K562 (cell line): ENCODE measurements at regions not wholly inside any gene's neighbourhood (a gene's known extent, or its start where the extent isn't known, plus 50 kb on each side); places are given as distances from the start of the nearest gene placed in this dataset.

Experiments used
- ATAC-seq: fragments of 200-7000 bp; cut with Tn5 transposase; 3 replicates; pipeline ENCODE4 v1.9.1; 2020; ENCODE audit warnings: moderate library complexity
- BruUV-seq: library from RNA; stranded (reverse); fragments of 400-500 nt; replicated peaks from 2 replicates; lab custom pipeline; 2021; lab: Mats Ljungman, UMichigan
- CTCF ChIA-PET: fragments of 300-600 bp; formaldehyde crosslinking; extraction: SDS; loops from one replicate; lab custom pipeline; 2021; ENCODE audit warnings: low intra/inter-chr PET ratio; lab: Yijun Ruan, JAX
- POLR2A ChIA-PET: fragments of 300-600, 350-650 bp; sonication (Branson Sonifier 250); formaldehyde crosslinking; extraction: SDS; loops from one replicate; lab custom pipeline; 2021; ENCODE audit warnings: antibody characterized with exemption, inconsistent platforms; lab: Yijun Ruan, JAX
- DNase-seq, 4 experiments: peaks; one replicate each; pipeline versions ENCODE4 v3.0.0 to v3.0.0-alpha.2; 2011 to 2018; ENCODE audit warnings: low spot score in 3 of 4, mixed read lengths in 3 of 4; ENCODE audit errors: extremely low read depth in 1 of 4
- FAIRE-seq: peaks from 2 replicates; lab custom pipeline; 2011; peaks lifted over from hg19 to GRCh38; lab: Jason Lieb, UNC
- H2AFZ ChIP-seq: 2 replicates; pipeline ENCODE4 v1.6.0; 2011; ENCODE audit warnings: low read depth, low read length, control low read depth, inconsistent platforms
- H3K27ac ChIP-seq: fragments of 200-600 bp; 3 replicates; pipeline ENCODE4 v1.8.0; 2011; ENCODE audit warnings: low read depth, mild to moderate bottlenecking, control low read depth, inconsistent platforms, low read length, moderate library complexity, mixed read lengths; ENCODE audit errors: extremely low read depth
- H3K27me3 ChIP-seq, 2 experiments: fragments of 300-600 bp in 1 of 2; 2 replicates in 1 of 2; 3 replicates in 1 of 2; pipeline versions ENCODE4 v1.6.0 to v1.8.0; 2011; ENCODE audit warnings: inconsistent platforms in 2 of 2, low read length in 2 of 2, mild to moderate bottlenecking in 1 of 2, mixed read lengths in 1 of 2, moderate library complexity in 1 of 2; ENCODE audit not compliant: control insufficient read depth in 2 of 2, insufficient read depth in 2 of 2
- H3K36me3 ChIP-seq: fragments of 300-600 bp; 3 replicates; pipeline ENCODE4 v1.8.0; 2011; ENCODE audit warnings: mild to moderate bottlenecking, low read length, inconsistent platforms; ENCODE audit not compliant: control insufficient read depth, insufficient read depth
- H3K4me1 ChIP-seq, 2 experiments: fragments of 200-600 bp in 1 of 2; replicated peaks in 1 of 2; 2 replicates in 1 of 2; 3 replicates in 1 of 2; pipeline versions ENCODE4 v1.5.1 to v1.8.0; 2011; ENCODE audit warnings: inconsistent platforms in 2 of 2, low read length in 2 of 2, mild to moderate bottlenecking in 1 of 2, mixed read lengths in 1 of 2, moderate library complexity in 1 of 2; ENCODE audit not compliant: control insufficient read depth in 2 of 2, insufficient read depth in 2 of 2
- H3K4me2 ChIP-seq: 2 replicates; pipeline ENCODE4 v1.6.1; 2011; ENCODE audit warnings: low read length, control low read depth, inconsistent platforms, mixed read lengths; ENCODE audit not compliant: insufficient read depth
- H3K4me3 ChIP-seq: fragments of 200-600 bp; sonication (generic), shearing (Covaris generic); 2 replicates; pipeline ENCODE4 v1.5.1; 2016; ENCODE audit warnings: control low read depth, inconsistent platforms
- H3K79me2 ChIP-seq: fragments of 200-600 bp; 3 replicates; pipeline ENCODE4 v1.8.0; 2011; ENCODE audit warnings: low read length, inconsistent platforms; ENCODE audit not compliant: control insufficient read depth, insufficient read depth
- H3K9ac ChIP-seq, 2 experiments: 2 replicates each; pipeline versions ENCODE4 v1.6.0 to v1.6.1; 2011; ENCODE audit warnings: low read depth in 2 of 2, low read length in 2 of 2, control low read depth in 1 of 2, inconsistent platforms in 1 of 2, mild to moderate bottlenecking in 1 of 2, mixed read lengths in 1 of 2; ENCODE audit not compliant: insufficient read depth in 1 of 2
- H3K9me1 ChIP-seq: one replicate; pipeline ENCODE4 v1.6.0; 2011; ENCODE audit warnings: inconsistent platforms, mild to moderate bottlenecking, low read length, moderate library complexity; ENCODE audit not compliant: control insufficient read depth, insufficient read depth
- H3K9me3 ChIP-seq: replicated peaks from 2 replicates; pipeline ENCODE4 v1.5.1; 2011; ENCODE audit warnings: low read depth, low read length, inconsistent platforms; ENCODE audit not compliant: control insufficient read depth, insufficient read depth
- H4K20me1 ChIP-seq: replicated peaks from 2 replicates; pipeline ENCODE4 v1.6.1; 2011; ENCODE audit warnings: low read length, inconsistent platforms, mixed read lengths; ENCODE audit not compliant: control insufficient read depth, insufficient read depth
- DIDO1 ChIP-seq: fragments of 450-650 bp; IDR thresholded peaks from 2 replicates; pipeline ENCODE4 v1.6.1; 2016; ENCODE audit warnings: low read depth, missing biosample characterization, missing genetic modification characterization
- ELF4 ChIP-seq: fragments of 450-650 bp; formaldehyde crosslinking; IDR thresholded peaks from 2 replicates; pipeline ENCODE4 v1.4.0; 2022; ENCODE audit warnings: missing genetic modification characterization
- MTF1 ChIP-seq: fragments of 250-450 bp; sonication (Bioruptor Pico); IDR thresholded peaks from 2 replicates; pipeline ENCODE4 v1.9.0; 2021; ENCODE audit warnings: moderate library complexity, mild to moderate bottlenecking, inconsistent platforms, borderline replicate concordance
- NFE2L1 ChIP-seq: fragments of 450-650 bp; IDR thresholded peaks from 2 replicates; pipeline ENCODE4 v1.6.1; 2016; ENCODE audit warnings: missing genetic modification characterization, low read depth, mild to moderate bottlenecking, missing compliant biosample characterization, moderate library complexity, borderline replicate concordance
- PPARD ChIP-seq: fragments of 250-450 bp; sonication (Bioruptor Pico); IDR thresholded peaks from 2 replicates; pipeline ENCODE4 v1.8.0; 2022; ENCODE audit warnings: inconsistent platforms, mild to moderate bottlenecking, moderate library complexity
- SP2 ChIP-seq: IDR thresholded peaks from 2 replicates; pipeline ENCODE4 v1.6.1; 2011; ENCODE audit warnings: mild to moderate bottlenecking, low read depth, low read length, moderate library complexity; ENCODE audit not compliant: poor library complexity, severe bottlenecking; ENCODE audit errors: extremely low read depth
- SREBF1 ChIP-seq: fragments of 150-350 bp; IDR thresholded peaks from 2 replicates; pipeline ENCODE4 v1.6.1; 2014; ENCODE audit warnings: antibody characterized with exemption, low read depth, low read length, borderline replicate concordance
- TEAD1 ChIP-seq, 2 experiments: fragments of 450-650 bp in 1 of 2; sonication (generic) in 1 of 2; formaldehyde crosslinking; IDR thresholded peaks; 2 replicates each; pipeline versions ENCODE4 v1.4.0 to v1.8.0; 2020 to 2022; ENCODE audit warnings: mild to moderate bottlenecking in 2 of 2, missing genetic modification reagents in 1 of 2
- ZKSCAN1 ChIP-seq: fragments of 150-350 bp; IDR thresholded peaks from 2 replicates; pipeline ENCODE4 v1.6.1; 2016; ENCODE audit warnings: low read depth, low read length
- WGBS: fragments of 100-300 bp; shearing (Covaris generic); methylation state at CpG from one replicate; pipeline ENCODE4 v1.1.6; 2016; ENCODE audit warnings: low coverage, mixed read lengths; ENCODE audit not compliant: insufficient coverage; ENCODE audit errors: missing lambda C conversion rate; 5-methylcytosine and 5-hydroxymethylcytosine counted together
- in situ Hi-C: fragments of 300-500 bp; cut with MboI; formaldehyde crosslinking; loops from 4 replicates; pipeline ENCODE4 v1.15.0; 2018; ENCODE audit warnings: inconsistent platforms, mixed read lengths
- intact Hi-C: fragments of 100-400 bp; cut with micrococcal nuclease; formaldehyde crosslinking; loops from 2 replicates; pipeline ENCODE4 v1.14.2; 2022
- TF ChIP-seq, protein P1 (sequence below): fragments of 250-450 bp; sonication (Bioruptor Pico); IDR thresholded peaks from 2 replicates; pipeline ENCODE4 v1.9.0; 2021; ENCODE audit warnings: mild to moderate bottlenecking, inconsistent platforms

DNA sequence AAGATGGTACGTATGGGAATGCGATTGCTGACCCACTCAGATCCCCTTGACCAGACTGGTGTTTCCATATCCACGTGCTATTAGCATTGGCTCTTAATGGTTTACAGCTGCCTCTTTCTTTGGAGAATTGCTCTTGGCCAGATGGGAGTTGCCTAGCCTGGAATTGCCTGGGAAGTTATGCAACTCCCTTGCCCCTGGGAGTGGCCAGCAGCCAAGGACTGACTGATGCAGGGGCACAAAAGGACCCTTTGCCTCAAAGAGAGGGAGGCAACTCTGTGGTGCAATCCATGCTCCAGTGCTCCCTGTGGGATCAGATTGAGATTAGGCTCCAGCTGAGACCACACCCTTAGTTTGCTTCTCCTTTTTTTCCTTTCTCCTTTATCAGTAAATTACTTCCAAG lies 203.5 kb upstream of the JAG1 start:
- intact Hi-C loops (no loop called here), in situ Hi-C loops (no loop called here)
- no peaks in the 10 kb centered on the region for H3K9me3 ChIP-seq
- no peaks in the 10 kb centered on the region for H3K79me2 ChIP-seq
- BruUV-seq, result no TSS peak
- ChIA-PET CTCF (no interaction called here), POLR2A (no interaction called here)
- no peak overlapping the region for H3K9ac ChIP-seq
- WGBS, result 0% methylated on average over 3 of the region's 3 CpGs
- H3K4me3 ChIP-seq, result no peak overlapping the region
- H3K9me1 ChIP-seq, result no peaks in the 10 kb centered on the region
- no peaks in the 10 kb centered on the region for H3K36me3 ChIP-seq
- no peaks in the 10 kb centered on the region for H4K20me1 ChIP-seq
- TF ChIP-seq ZKSCAN1 (no peak), NFE2L1 (tag) (no peak), TEAD1 (CRISPR knock-in tag; IDR thresholded peaks at IDR 0.05) (no peak), ELF4 (CRISPR knock-in tag) (no peak), PPARD (CRISPR knock-in tag) (no peak), MTF1 (no peak), SREBF1 (no peak), SP2 (no peak), DIDO1 (tag) (no peak)
- TF ChIP-seq, protein P1, sequence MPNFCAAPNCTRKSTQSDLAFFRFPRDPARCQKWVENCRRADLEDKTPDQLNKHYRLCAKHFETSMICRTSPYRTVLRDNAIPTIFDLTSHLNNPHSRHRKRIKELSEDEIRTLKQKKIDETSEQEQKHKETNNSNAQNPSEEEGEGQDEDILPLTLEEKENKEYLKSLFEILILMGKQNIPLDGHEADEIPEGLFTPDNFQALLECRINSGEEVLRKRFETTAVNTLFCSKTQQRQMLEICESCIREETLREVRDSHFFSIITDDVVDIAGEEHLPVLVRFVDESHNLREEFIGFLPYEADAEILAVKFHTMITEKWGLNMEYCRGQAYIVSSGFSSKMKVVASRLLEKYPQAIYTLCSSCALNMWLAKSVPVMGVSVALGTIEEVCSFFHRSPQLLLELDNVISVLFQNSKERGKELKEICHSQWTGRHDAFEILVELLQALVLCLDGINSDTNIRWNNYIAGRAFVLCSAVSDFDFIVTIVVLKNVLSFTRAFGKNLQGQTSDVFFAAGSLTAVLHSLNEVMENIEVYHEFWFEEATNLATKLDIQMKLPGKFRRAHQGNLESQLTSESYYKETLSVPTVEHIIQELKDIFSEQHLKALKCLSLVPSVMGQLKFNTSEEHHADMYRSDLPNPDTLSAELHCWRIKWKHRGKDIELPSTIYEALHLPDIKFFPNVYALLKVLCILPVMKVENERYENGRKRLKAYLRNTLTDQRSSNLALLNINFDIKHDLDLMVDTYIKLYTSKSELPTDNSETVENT (CRISPR knock-in tag), result no peak
- H3K27ac ChIP-seq, result no peak overlapping the region
- no peak for FAIRE-seq
- H3K4me2 ChIP-seq, result no peak overlapping the region
- no peak for ATAC-seq
- H3K27me3 ChIP-seq, result no peaks in the 10 kb centered on the region
- DNase-seq, result no peak
- H2AFZ ChIP-seq, result no peak overlapping the region
- no peaks in the 10 kb centered on the region for H3K4me1 ChIP-seq
